A673 (cell line): ENCODE measurements at regions not wholly inside any gene's neighbourhood (a gene's known extent, or its start where the extent isn't known, plus 50 kb on each side); places are given as distances from the start of the nearest gene placed in this dataset.

Experiments
- CTCF ChIP-seq: fragments of 300-800, 200-600 bp; sonication (generic); conservative IDR thresholded peaks from 2 replicates; pipeline ENCODE4 v1.5.1; 2017; ENCODE audit warnings: low read depth, mild to moderate bottlenecking, antibody characterized with exemption, low read length, moderate library complexity, mixed read lengths
- EZH2 ChIP-seq: fragments of 200-600 bp; sonication (generic); IDR thresholded peaks from 2 replicates; pipeline ENCODE4 v1.6.1; 2017; ENCODE audit warnings: borderline replicate concordance, low read depth, mild to moderate bottlenecking, mixed read lengths, antibody characterized with exemption, low read length; ENCODE audit not compliant: poor library complexity, severe bottlenecking

GRCh38 chr15:35168464-35168863, 83.4 kb upstream of the NANOGP8 start:
- no peak for TF ChIP-seq CTCF
- TF ChIP-seq EZH2, result no peak
